OCI-LY1 (cell line): ENCODE measurements at regions not wholly inside any gene's neighbourhood (a gene's known extent, or its start where the extent isn't known, plus 50 kb on each side); places are given as distances from the start of the nearest gene placed in this dataset.

Experiments used
- H2AFZ ChIP-seq: fragments of 200-600 bp; sonication (generic), shearing (Covaris generic); 2 replicates; pipeline ENCODE4 v1.6.0; 2014; ENCODE audit warnings: antibody characterized with exemption, mild to moderate bottlenecking, low read length
- H3F3A ChIP-seq: fragments of 200-600 bp; sonication (generic), shearing (Covaris generic); 2 replicates; pipeline ENCODE4 v1.6.0; 2014; ENCODE audit warnings: mild to moderate bottlenecking, antibody characterized with exemption, low read length, moderate library complexity; ENCODE audit not compliant: insufficient read depth
- H3K27ac ChIP-seq: fragments of 200-600 bp; sonication (generic); 2 replicates; pipeline ENCODE4 v1.5.1; 2014; ENCODE audit warnings: low read length, mixed run types, mild to moderate bottlenecking, low read depth; ENCODE audit not compliant: poor library complexity, severe bottlenecking
- H3K27me3 ChIP-seq: fragments of 200-600 bp; sonication (generic); 2 replicates; pipeline ENCODE4 v1.6.0; 2014; ENCODE audit warnings: antibody characterized with exemption, mild to moderate bottlenecking, low read length, moderate library complexity; ENCODE audit not compliant: insufficient read depth
- H3K36me3 ChIP-seq: fragments of 200-600 bp; sonication (generic); 2 replicates; pipeline ENCODE4 v1.6.1; 2014; ENCODE audit warnings: mild to moderate bottlenecking, antibody characterized with exemption, low read length, moderate library complexity, mixed read lengths; ENCODE audit not compliant: insufficient read depth
- H3K4me1 ChIP-seq: fragments of 200-600 bp; sonication (generic); 2 replicates; pipeline ENCODE4 v1.5.1; 2014; ENCODE audit warnings: mild to moderate bottlenecking, low read length, moderate library complexity; ENCODE audit not compliant: insufficient read depth, severe bottlenecking
- H3K4me2 ChIP-seq: fragments of 200-600 bp; sonication (generic), shearing (Covaris generic); 2 replicates; pipeline ENCODE4 v1.6.1; 2014; ENCODE audit warnings: low read length
- H3K4me3 ChIP-seq: fragments of 200-600 bp; sonication (generic); 2 replicates; pipeline ENCODE4 v1.5.1; 2014; ENCODE audit warnings: low read length, low read depth, mild to moderate bottlenecking, mixed read lengths; ENCODE audit not compliant: poor library complexity, severe bottlenecking
- H3K79me2 ChIP-seq: fragments of 200-600 bp; shearing (Covaris generic); 2 replicates; pipeline ENCODE4 v1.6.1; 2016; ENCODE audit warnings: mixed run types, low read length, mixed read lengths; ENCODE audit not compliant: insufficient read depth
- H3K9ac ChIP-seq: fragments of 200-600 bp; sonication (generic), shearing (Covaris generic); 2 replicates; pipeline ENCODE4 v1.6.1; 2014; ENCODE audit warnings: mild to moderate bottlenecking, low read length, mixed read lengths
- H3K9me2 ChIP-seq: fragments of 200-600 bp; sonication (generic), shearing (Covaris generic); 2 replicates; pipeline ENCODE4 v1.6.1; 2014; ENCODE audit warnings: low read depth, mild to moderate bottlenecking, low read length, mixed read lengths
- H3K9me3 ChIP-seq: fragments of 200-600 bp; shearing (Covaris generic); 2 replicates; pipeline ENCODE4 v1.6.1; 2014; ENCODE audit warnings: low read length, mixed read lengths
- H4K20me1 ChIP-seq: fragments of 200-600 bp; sonication (generic), shearing (Covaris generic); 2 replicates; pipeline ENCODE4 v1.6.0; 2016; ENCODE audit warnings: mild to moderate bottlenecking, low read length; ENCODE audit not compliant: insufficient read depth
- CTCF ChIP-seq: fragments of 200-600 bp; sonication (generic), shearing (Covaris generic); IDR thresholded peaks from 2 replicates; pipeline ENCODE4 v1.5.1; 2017; ENCODE audit warnings: mild to moderate bottlenecking, antibody characterized with exemption, low read length, moderate library complexity, mixed read lengths
- EZH2 ChIP-seq: fragments of 200-600 bp; sonication (generic), shearing (Covaris generic); IDR thresholded peaks from 2 replicates; pipeline ENCODE4 v1.8.0; 2017; ENCODE audit warnings: borderline replicate concordance, mixed run types, mild to moderate bottlenecking, antibody characterized with exemption, low read length, moderate library complexity, mixed read lengths

DNA sequence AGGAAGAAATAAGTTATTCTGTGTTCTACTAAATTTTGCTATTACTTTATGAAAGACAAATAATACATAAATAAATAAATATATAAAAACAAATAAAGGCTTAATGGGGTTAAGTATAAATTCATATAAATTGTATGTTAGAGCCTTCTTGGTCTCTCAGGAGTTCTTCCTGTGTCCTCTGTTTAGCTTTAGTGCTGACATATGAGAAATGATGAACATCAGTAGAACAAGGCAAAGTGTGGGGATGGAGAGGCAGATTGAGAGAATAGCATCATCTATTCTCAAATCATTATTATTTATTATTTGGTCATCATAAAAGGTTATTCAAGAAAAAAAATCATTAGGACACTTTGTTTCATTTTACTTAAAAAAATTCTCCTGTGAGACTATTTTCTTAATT, 468.1 kb upstream of the CHST9 start:
- Histone ChIP-seq H3K79me2 (no peaks in the 10 kb centered on the region), H3K4me2 (no peak overlapping the region), H3K9ac (no peak overlapping the region), H3K9me2 (no peaks in the 10 kb centered on the region), H3K36me3 (no peaks in the 10 kb centered on the region), H3F3A (no peaks in the 10 kb centered on the region), H3K4me1 (no peaks in the 10 kb centered on the region), H3K9me3 (no peaks in the 10 kb centered on the region), H3K27ac (no peak overlapping the region), H3K27me3 (no peaks in the 10 kb centered on the region), H2AFZ (no peak overlapping the region), H4K20me1 (no peaks in the 10 kb centered on the region), H3K4me3 (no peak overlapping the region)
- TF ChIP-seq EZH2 (no peak), CTCF (no peak)

- Histone ChIP-seq H3K4me3 (no peak overlapping the region), H3K27me3 (no peaks in the 10 kb centered on the region), H3K79me2 (no peaks in the 10 kb centered on the region), H3K4me2 (no peak overlapping the region), H3K9me3 (no peaks in the 10 kb centered on the region), H3F3A (no peaks in the 10 kb centered on the region), H3K36me3 (no peaks in the 10 kb centered on the region), H3K4me1 (no peaks in the 10 kb centered on the region), H3K9me2 (no peaks in the 10 kb centered on the region), H3K27ac (no peak overlapping the region), H4K20me1 (no peaks in the 10 kb centered on the region), H2AFZ (no peak overlapping the region), H3K9ac (no peak overlapping the region)
- TF ChIP-seq EZH2 = no peak
Observed at GRCh38 chr18:27652480-27653121, 467.5 kb upstream of the CHST9 start.

DNA sequence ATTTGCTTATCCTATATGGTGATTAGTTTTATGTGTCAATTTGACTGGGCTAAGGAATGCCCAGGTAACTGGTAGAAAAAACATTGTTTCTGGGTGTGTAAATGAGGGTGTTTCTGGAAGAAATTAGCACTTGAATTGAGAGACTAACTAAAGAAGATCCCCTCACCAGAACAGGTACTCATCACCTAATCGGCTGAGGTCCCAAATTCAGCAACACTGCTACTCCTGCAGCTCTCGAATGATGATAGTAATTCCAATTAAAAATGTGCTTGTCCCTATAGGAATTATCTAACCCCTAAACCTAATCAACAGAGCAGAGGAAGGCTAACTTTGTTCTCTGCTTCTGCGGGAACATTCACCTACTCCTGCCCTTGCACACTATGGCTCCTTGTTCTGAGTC, 464.5 kb upstream of the CHST9 start:
- H3K9ac ChIP-seq = no peak overlapping the region
- no peaks in the 10 kb centered on the region for H4K20me1 ChIP-seq
- H3K79me2 ChIP-seq = no peaks in the 10 kb centered on the region
- TF ChIP-seq CTCF (no peak), EZH2 (no peak)
- no peak overlapping the region for H2AFZ ChIP-seq
- no peak overlapping the region for H3K4me2 ChIP-seq
- no peaks in the 10 kb centered on the region for H3K36me3 ChIP-seq
- H3K27me3 ChIP-seq = no peaks in the 10 kb centered on the region
- no peaks in the 10 kb centered on the region for H3K9me2 ChIP-seq
- no peaks in the 10 kb centered on the region for H3K4me1 ChIP-seq
- no peaks in the 10 kb centered on the region for H3F3A ChIP-seq
- no peak overlapping the region for H3K27ac ChIP-seq
- H3K9me3 ChIP-seq = no peaks in the 10 kb centered on the region
- no peak overlapping the region for H3K4me3 ChIP-seq

- Histone ChIP-seq H3K4me1 (no peaks in the 10 kb centered on the region), H4K20me1 (no peaks in the 10 kb centered on the region), H3K4me2 (no peak overlapping the region), H3K27ac (no peak overlapping the region), H3K27me3 (no peaks in the 10 kb centered on the region), H3K36me3 (no peaks in the 10 kb centered on the region), H3K4me3 (no peak overlapping the region), H3K79me2 (no peaks in the 10 kb centered on the region), H3K9me2 (no peaks in the 10 kb centered on the region), H3F3A (no peaks in the 10 kb centered on the region), H2AFZ (no peak overlapping the region), H3K9ac (no peak overlapping the region), H3K9me3 (no peaks in the 10 kb centered on the region)
- TF ChIP-seq EZH2 (no peak), CTCF (no peak)
Observed at GRCh38 chr18:27645929-27646328, 460.8 kb upstream of the CHST9 start.
